Lower leg skin (tissue), 4 donors: ENCODE measurements at regions not wholly inside any gene's neighbourhood (a gene's known extent, or its start where the extent isn't known, plus 50 kb on each side); places are given as distances from the start of the nearest gene placed in this dataset.
"Not testable (repeated sequence)": the region's sequence is repeated elsewhere in the genome, so short reads cannot be mapped to it uniquely, and the experiment has no call there.

Source experiments
- DNase-seq, 2 donors: peaks; one replicate each; pipeline ENCODE4 v3.0.0-alpha.2; 2019; ENCODE audit warnings: low spot score in 2 of 2
- H3K4me3 ChIP-seq: fragments of 200-600 bp; sonication (generic); 2 replicates; pipeline ENCODE4 v1.5.1; 2017; ENCODE audit warnings: mild to moderate bottlenecking, low read depth; ENCODE audit not compliant: poor library complexity, severe bottlenecking
- POLR2A ChIP-seq, 2 donors: fragments of 450-650 bp; IDR thresholded peaks; one replicate each; pipeline ENCODE4 v1.6.1; 2016 to 2017; ENCODE audit warnings: antibody characterized with exemption in 2 of 2, mild to moderate bottlenecking in 1 of 2, moderate library complexity in 1 of 2
- WGBS, 2 donors: methylation state at CpG; one replicate each; pipeline ENCODE4 v1.1.5; 2018; 5-methylcytosine and 5-hydroxymethylcytosine counted together
- intact Hi-C: fragments of 100-400 bp; cut with DNase I; formaldehyde crosslinking; loops from one replicate; pipeline ENCODE4 v1.15.0; 2023; ENCODE audit warnings: low total_unique reads
- TF ChIP-seq, protein P1 (sequence below), 3 donors: fragments of 450-650 bp; IDR thresholded peaks; one replicate each; pipeline ENCODE4 v1.5.1; 2016; ENCODE audit warnings: antibody characterized with exemption in 3 of 3, mild to moderate bottlenecking in 3 of 3, moderate library complexity in 2 of 3

DNA sequence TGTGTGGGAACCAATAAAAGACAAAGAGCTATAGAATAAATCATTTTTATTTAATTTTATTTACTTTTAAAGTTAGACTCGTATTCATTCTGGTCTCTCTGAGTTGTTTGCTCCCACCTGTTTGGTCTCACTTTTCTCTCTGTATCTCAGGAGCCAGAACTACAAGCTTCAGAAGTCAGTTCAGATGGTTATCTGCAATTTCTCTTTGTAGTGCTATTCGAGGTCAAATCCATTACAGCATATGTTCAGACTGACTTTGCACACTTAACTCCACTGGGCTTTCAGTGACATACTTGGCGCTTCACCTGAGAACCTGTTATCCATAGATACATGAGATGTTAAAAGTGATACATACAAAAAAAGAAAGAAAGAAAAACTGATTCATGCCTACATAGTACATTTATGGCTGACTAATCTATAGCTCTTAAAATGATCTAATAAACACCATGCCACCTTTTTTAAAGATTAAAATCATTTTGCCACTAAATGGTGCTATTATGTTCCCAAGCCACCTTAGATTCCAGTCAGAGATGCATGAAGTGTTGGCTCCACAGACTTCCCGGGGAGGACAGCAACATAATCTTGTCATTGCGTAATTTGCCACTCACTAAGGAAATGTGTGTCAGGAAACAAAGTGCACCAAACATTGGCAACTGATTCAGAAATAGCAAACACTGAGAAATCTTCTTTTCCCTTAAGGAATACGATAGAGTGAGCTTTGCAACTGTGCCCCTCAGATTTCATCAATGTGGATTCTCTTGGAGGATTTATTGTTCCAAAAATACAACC is 396.7 kb downstream of the HACE1 start:
- WGBS, 2 donors: 52 to 57% methylated on average over 6 of the region's 6 CpGs
- intact Hi-C loops: no loop called here
- no peak for DNase-seq
- H3K4me3 ChIP-seq: no peak overlapping the region
- no peak for TF ChIP-seq POLR2A (IDR thresholded peaks at IDR 0.05)
- TF ChIP-seq, protein P1, sequence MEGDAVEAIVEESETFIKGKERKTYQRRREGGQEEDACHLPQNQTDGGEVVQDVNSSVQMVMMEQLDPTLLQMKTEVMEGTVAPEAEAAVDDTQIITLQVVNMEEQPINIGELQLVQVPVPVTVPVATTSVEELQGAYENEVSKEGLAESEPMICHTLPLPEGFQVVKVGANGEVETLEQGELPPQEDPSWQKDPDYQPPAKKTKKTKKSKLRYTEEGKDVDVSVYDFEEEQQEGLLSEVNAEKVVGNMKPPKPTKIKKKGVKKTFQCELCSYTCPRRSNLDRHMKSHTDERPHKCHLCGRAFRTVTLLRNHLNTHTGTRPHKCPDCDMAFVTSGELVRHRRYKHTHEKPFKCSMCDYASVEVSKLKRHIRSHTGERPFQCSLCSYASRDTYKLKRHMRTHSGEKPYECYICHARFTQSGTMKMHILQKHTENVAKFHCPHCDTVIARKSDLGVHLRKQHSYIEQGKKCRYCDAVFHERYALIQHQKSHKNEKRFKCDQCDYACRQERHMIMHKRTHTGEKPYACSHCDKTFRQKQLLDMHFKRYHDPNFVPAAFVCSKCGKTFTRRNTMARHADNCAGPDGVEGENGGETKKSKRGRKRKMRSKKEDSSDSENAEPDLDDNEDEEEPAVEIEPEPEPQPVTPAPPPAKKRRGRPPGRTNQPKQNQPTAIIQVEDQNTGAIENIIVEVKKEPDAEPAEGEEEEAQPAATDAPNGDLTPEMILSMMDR (IDR thresholded peaks at IDR 0.05): no peak

DNA sequence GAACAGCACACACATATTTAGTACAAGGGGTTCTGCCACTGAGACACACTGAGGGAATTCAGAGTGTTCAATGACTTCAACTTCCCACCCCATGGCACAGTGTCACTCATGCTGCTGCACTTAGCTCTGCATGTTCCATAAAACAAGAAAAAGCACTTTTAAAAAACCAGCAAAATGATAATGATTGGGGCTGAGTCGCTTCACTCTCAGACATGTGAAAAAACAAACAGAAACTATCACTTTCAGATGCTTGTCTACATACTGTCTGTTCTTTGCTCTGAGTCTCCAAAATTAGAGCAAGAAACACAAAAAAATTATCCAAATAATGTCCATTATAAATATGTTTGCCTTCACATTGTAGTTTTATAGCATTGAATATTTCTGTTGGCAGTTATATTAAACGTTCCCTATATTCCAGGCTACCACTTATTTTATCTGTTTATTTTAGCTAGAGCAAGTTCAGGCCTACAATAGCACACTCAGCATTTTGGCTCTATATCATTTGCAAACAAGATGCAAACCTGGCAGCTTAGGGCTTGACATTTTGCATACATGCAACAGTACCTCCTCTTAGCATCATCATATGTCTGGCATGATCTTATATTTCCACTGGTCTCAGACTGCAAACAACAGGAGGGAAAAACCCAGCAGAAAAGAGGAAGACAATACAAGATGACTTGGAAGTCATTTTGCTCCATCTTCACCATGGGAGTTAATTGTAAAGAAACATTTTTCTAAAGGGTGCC is 398.8 kb downstream of the HACE1 start:
- intact Hi-C loops: no loop called here
- DNase-seq: no peak
- WGBS, 2 donors: 64 to 69% methylated on average over 2 of the region's 2 CpGs
- TF ChIP-seq, protein P1 (IDR thresholded peaks at IDR 0.05): no peak
- TF ChIP-seq POLR2A (IDR thresholded peaks at IDR 0.05): no peak
- H3K4me3 ChIP-seq: no peak overlapping the region

- no peak for DNase-seq
- 87 to 94% methylated on average over 1 of the region's 1 CpG for WGBS, 2 donors
- intact Hi-C loops: no loop called here
- no peak overlapping the region for H3K4me3 ChIP-seq
- no peak for TF ChIP-seq POLR2A (IDR thresholded peaks at IDR 0.05)
- TF ChIP-seq, protein P1 (IDR thresholded peaks at IDR 0.05): no peak
These were observed 400.2 kb downstream of the HACE1 start for GRCh38 chr6:104459543-104459942.

- H3K4me3 ChIP-seq: no peak overlapping the region
- no peak for DNase-seq
- TF ChIP-seq, protein P1 (IDR thresholded peaks at IDR 0.05): no peak
- TF ChIP-seq POLR2A (IDR thresholded peaks at IDR 0.05): no peak
- intact Hi-C loops: no loop called here
- WGBS, 2 donors: 53 to 56% methylated on average over 1 of the region's 1 CpG
These were observed 409.8 kb downstream of the HACE1 start for GRCh38 chr6:104449918-104450317.

- DNase-seq, intact Hi-C loops, H3K4me3 ChIP-seq: not testable (repeated sequence)
- 92 to 96% methylated on average over 23 to 45 of the region's 45 CpGs for WGBS, 2 donors
These were observed 413.3 kb downstream of the HACE1 start for GRCh38 chr6:104446101-104447080.
